ENCODE measurements at regions not wholly inside any gene's neighbourhood (a gene's known extent, or its start where the extent isn't known, plus 50 kb on each side); places are given as distances from the start of the nearest gene placed in this dataset.
"Not testable (repeated sequence)": the region's sequence is repeated elsewhere in the genome, so short reads cannot be mapped to it uniquely, and the experiment has no call there.

- intact Hi-C loops (cut with micrococcal nuclease), result no loop called here
These were observed 191.2 kb downstream of the C1orf94 start for GRCh38 chr1:34367954-34368353.

GRCh38 chr1:34369701-34370455, 193.2 kb downstream of the C1orf94 start:
- intact Hi-C loops (cut with micrococcal nuclease), result no loop called here

- intact Hi-C loops (cut with micrococcal nuclease), result no loop called here
These were observed 194.0 kb downstream of the C1orf94 start for GRCh38 chr1:34370748-34371147.

GRCh38 chr1:34371179-34371578, 194.5 kb downstream of the C1orf94 start:
- intact Hi-C loops (cut with micrococcal nuclease), result not testable (repeated sequence)

GRCh38 chr1:34371829-34372532, 195.3 kb downstream of the C1orf94 start:
- intact Hi-C loops (cut with micrococcal nuclease), result no loop called here

GRCh38 chr1:34372891-34373290, 196.2 kb downstream of the C1orf94 start:
- intact Hi-C loops (cut with micrococcal nuclease), result no loop called here

- intact Hi-C loops (cut with micrococcal nuclease), result no loop called here
These were observed 197.2 kb downstream of the C1orf94 start for GRCh38 chr1:34373912-34374311.

- intact Hi-C loops (cut with micrococcal nuclease), result no loop called here
These were observed 199.8 kb downstream of the C1orf94 start for GRCh38 chr1:34376531-34376930.

- intact Hi-C loops (cut with micrococcal nuclease), result no loop called here
These were observed 202.5 kb downstream of the C1orf94 start for GRCh38 chr1:34378968-34379856.

- intact Hi-C loops (cut with micrococcal nuclease), result no loop called here
These were observed 203.2 kb downstream of the C1orf94 start for GRCh38 chr1:34379911-34380310.

- intact Hi-C loops (cut with micrococcal nuclease), result no loop called here
These were observed 203.9 kb downstream of the C1orf94 start for GRCh38 chr1:34380526-34381124.

- intact Hi-C loops (cut with micrococcal nuclease), result no loop called here
These were observed 213.3 kb downstream of the C1orf94 start for GRCh38 chr1:34389974-34390373.

GRCh38 chr1:34396042-34396441, 219.3 kb downstream of the C1orf94 start:
- intact Hi-C loops (cut with micrococcal nuclease), result no loop called here

GRCh38 chr1:34398241-34398915, 221.7 kb downstream of the C1orf94 start:
- intact Hi-C loops (cut with micrococcal nuclease), result no loop called here

- intact Hi-C loops (cut with micrococcal nuclease), result no loop called here
These were observed 222.2 kb downstream of the C1orf94 start for GRCh38 chr1:34398916-34399275.

- intact Hi-C loops (cut with micrococcal nuclease), result no loop called here
These were observed 224.0 kb downstream of the C1orf94 start for GRCh38 chr1:34400675-34401074.

GRCh38 chr1:34403156-34403555, 226.4 kb downstream of the C1orf94 start:
- intact Hi-C loops (cut with micrococcal nuclease), result no loop called here

- intact Hi-C loops (cut with micrococcal nuclease), result no loop called here
These were observed 228.1 kb downstream of the C1orf94 start for GRCh38 chr1:34404804-34405203.

- intact Hi-C loops (cut with micrococcal nuclease), result no loop called here
These were observed 228.7 kb downstream of the C1orf94 start for GRCh38 chr1:34405266-34405959.

- intact Hi-C loops (cut with micrococcal nuclease), result no loop called here
These were observed 229.7 kb downstream of the C1orf94 start for GRCh38 chr1:34406377-34406776.

All from T-helper 1 cell treated with Interleukin-12 subunit alpha and Interleukin-12 subunit beta and Interleukin-4 antibody, amounts not matched to agents 30 ng/mL and 1 ng/mL, for 36 hours (primary cell).